ENCODE measurements at regions not wholly inside any gene's neighbourhood (a gene's known extent, or its start where the extent isn't known, plus 50 kb on each side); places are given as distances from the start of the nearest gene placed in this dataset.
"Not testable (repeated sequence)": the region's sequence is repeated elsewhere in the genome, so short reads cannot be mapped to it uniquely, and the experiment has no call there.

DNA sequence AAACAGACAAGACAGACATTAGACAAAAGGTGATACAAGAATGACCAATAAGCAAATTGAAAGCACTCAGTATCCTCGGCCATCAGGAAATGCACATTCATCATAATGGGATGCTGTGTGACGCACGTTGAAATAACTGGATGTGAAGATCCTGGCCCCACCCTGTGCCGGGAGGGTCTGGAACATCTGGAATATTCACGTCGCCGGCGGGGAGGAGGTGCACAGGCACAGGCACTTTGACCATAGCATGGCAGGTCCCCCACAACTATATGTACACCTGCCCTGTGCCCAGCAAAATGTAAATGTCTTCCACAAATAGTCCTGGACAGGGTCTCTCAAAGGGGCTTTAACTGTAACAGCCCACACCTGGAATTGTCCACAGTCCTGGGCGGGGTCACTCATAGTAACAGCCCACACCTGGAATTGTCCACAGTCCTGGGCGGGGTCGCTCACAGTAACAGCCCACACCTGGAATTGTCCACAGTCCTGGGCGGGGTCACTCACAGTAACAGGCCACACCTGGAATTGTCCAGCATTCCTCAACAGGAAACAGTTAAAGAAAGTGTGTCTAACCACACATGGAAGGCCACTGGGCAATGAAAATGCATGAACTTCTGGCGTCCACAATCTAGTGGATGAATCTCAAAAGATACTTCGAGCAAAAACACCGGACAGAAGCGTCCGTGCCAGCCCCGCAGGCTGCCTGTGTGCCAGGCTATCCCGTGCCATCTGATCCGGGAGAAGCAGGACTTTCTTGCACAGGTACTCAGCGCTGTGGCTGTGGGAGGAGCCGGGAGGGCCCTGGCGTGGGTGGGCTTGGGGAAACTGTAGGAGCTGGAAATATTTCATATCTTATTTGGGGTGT lies 113.4 kb downstream of the RTP5 start:
- no peak for DNase-seq (ENCODE audit: low read depth)

DNA sequence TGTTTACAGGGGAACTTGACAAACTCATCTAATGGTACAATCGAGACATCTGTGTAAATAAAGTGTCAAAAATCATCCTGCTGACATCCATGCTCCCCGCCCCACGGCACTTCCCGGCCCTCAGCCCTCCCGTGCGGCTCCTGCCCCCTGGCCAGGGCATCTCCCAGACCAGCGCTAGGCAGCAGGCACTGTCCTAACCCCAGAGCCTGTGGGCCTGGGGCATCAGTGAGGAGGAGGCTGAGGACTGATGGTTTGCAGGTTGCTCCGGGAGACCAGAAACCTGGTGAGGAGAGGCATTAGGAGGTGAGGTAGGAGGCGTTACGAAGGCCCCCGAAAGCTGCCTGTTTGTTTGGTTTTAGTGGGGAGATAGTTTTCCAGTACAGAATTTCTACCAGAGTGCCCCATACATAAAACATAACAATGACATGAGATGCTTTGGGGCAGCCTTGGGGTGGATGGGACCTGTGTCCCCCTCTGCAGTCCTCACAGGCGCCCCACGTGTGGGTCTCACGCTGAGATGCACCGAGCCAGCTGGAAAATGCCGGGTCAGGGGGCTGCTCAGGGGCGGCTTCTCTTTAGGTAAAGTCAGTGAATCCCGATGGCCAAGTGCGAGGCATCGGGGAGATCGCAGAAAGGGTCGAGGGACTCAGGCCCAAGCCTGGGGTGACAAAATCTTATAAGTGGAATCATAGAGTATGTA lies 114.2 kb downstream of the RTP5 start:
- no peak for DNase-seq (ENCODE audit: low read depth)

DNA sequence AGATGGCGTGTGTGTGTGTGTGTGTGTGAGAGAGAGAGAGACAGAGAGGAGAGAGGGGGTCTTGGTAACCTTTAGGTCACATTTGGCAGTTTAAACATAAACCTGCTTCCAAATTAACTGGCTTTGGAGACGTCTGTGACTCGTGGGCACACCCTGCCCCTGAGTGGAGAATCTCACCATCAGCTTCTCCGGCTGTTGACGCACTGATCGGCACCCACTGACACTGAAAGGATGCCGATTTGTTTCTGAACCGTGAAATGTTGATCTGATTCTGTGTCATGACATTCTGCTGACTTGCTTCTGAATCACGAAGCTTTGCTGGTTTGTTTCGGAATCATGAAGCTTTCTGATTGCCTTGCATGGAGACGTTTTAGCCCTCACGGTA lies 114.7 kb downstream of the RTP5 start:
- no peak for DNase-seq (ENCODE audit: low read depth)

DNA sequence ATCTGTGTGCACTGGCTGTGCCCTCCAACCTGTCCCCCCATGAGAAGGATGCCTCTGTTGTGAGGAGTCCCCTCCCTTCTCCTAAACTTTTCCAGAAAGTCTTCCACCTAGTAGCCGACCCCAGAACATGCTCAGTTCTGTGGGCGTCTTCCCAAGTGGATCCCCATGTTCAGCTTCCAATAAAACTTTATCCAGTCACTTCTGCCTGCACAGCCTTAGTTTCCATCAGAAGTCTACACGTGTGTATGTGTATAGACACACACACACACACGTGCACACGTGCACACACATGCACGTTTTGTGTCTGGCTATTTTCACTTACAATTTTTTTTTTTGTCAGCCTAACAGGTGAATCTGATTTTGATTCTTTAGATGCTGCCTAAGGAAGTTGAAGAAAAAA lies 115.1 kb downstream of the RTP5 start:
- DNase-seq (ENCODE audit: low read depth): no peak

DNA sequence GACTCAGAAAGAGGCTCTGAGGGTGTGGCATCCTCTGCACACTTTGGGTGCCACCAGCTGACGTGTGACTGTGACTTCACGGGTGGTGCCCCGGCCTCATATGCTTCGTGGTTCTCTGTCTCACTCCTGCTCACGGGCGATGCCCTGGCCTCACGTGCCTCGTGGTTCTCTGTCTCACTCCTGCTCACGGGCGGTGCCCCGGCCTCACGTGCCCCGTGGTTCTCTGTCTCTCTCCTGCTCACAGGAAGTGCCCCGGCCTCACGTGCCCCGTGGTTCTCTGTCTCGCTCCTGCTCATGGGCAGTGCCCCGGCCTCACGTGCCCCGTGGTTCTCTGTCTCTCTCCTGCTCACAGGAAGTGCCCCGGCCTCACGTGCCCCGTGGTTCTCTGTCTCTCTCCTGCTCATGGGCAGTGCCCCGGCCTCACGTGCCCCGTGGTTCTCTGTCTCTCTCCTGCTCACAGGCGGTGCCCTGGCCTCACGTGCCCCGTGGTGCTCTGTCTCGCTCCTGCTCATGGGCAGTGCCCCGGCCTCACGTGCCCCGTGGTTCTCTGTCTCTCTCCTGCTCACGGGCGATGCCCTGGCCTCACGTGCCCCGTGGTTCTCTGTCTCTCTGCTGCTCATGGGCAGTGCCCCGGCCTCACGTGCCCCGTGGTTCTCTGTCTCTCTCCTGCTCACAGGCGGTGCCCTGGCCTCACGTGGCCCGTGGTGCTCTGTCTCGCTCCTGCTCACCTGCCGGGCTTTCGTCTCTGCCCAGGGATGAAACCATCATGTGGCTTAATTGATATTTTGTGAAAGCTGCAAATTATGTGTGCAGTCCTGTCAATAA lies 115.8 kb downstream of the RTP5 start:
- DNase-seq (ENCODE audit: low read depth): not testable (repeated sequence)

DNA sequence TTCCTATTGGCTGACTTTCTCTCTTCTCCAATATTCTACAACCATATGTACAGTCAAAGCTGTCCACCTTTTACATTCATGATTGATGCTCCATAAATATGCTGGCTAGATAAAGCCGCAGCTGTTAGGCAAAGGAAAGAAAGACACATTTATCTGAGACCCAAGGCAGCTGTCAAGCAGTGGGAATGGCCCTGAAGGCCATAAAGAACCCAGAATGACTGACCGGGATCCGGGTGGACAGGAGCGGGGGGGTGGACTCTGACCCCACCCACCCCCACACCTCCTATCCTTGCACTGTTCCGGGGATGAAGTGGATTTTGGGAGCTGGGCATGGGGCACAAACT lies 116.4 kb downstream of the RTP5 start:
- DNase-seq (ENCODE audit: low read depth): no peak

DNA sequence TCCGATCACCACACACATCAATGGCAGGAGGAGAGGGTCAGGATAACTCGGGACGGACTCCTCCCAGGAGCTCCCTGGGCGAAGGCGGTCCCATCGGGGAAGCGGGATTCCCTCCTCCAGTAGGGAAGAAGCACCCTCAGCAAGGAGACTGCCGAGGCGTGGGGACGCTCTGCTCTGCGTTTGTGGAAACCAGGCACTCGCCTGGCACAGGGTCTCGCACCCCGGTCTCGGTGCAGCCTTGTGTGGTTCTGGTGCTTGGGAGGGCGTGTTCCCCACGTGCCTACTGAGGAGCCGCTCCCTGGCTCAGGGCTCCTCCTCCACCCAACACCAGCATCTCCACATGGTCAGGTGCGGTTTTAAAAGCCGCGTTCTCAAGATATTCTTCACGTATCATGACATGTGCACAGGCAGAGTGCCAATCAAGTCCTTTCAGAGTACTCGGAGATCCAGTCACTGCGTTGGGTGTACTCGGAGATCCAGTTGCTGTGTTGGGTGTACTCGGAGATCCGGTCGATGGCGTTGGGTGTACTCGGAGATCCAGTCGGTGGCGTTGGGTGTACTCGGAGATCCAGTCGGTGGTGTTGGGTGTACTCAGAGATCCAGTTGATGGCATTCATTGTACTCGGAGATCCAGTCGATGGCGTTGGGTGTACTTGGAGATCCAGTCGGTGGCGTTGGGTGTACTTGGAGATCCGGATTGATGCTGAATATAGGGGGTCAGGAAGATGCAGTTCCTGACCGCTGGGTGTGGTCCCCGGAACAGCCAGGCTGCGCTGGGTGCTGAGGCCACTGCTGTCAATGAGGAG lies 117.5 kb downstream of the RTP5 start:
- DNase-seq (ENCODE audit: low read depth): no peak

DNA sequence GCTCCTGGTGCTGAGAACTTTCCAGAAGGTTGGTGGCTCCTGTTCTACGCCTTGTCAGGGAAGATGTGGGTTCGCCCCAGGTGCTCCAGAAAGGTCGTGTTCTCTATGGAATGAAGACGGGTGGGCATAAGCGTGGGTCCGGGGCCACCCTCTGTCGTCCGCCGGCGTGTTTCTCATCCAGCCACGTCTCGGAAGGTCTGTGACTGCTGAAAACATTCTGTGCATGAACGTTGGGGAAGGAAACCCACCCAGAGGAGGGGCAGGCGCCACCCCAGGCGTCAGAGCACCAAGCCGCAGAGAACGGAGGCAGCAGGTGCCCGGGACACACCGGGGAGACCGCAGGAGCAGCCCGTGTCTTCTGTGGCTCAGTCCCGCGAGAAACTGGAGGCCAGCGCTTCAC lies 118.2 kb downstream of the RTP5 start:
- DNase-seq (ENCODE audit: low read depth): no peak

DNA sequence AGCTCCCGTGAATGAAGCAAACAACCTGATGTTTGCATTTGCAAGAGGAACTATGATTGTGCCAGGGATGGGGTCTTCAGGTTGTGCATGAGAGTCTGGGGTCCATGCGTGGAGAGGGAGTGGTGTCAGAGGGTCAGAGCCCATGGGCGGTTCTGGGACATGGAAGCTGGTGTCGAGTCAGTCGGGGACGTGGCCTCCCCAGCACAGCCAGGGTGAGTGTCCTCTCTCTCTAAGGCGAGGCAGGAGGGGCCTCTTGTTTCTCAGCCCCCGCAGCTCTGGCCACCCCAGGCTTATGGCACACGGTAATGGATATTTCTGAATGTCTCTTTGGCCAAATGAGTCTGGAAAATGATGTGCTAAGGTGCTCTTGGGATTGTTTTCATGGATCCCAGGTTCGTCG lies 118.6 kb downstream of the RTP5 start:
- no peak for DNase-seq (ENCODE audit: low read depth)

DNA sequence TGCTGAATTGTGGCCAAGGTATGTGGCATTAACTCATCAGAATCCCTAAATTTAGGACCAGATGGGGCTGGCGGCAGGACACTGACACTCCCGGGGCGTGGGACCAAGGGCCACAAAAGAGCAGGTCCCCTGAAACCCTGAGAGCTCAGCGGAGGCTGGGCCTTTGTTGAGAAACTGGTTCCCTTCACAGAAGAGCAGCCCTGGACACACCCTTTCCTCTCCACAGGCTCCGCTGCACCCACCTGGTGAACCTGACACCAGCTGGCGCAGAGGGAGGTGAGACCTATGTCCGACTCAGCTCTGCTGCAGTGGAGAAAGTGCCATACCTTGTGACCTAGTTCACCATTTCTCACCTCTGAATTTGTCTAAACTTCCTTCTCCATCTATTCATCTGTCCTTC lies 119.5 kb downstream of the RTP5 start:
- DNase-seq (ENCODE audit: low read depth): no peak

DNA sequence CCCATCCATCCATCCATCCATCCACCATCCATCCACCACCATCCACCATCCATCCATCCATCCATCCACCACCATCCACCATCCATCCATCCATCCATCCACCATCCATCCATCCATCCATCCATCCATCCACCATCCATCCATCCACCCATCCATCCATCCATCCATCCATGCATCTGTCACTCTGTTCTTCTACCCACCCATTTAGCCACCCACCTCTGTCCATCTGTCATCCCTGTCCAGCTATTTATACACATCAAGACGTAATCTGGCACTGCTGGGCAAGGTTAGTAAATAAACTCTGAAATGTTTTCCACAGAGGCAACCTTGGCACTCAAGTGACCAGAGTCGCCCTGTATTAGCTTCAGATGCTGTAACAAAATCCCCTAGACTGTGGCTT lies 120.9 kb downstream of the RTP5 start:
- DNase-seq (ENCODE audit: low read depth): no peak

DNA sequence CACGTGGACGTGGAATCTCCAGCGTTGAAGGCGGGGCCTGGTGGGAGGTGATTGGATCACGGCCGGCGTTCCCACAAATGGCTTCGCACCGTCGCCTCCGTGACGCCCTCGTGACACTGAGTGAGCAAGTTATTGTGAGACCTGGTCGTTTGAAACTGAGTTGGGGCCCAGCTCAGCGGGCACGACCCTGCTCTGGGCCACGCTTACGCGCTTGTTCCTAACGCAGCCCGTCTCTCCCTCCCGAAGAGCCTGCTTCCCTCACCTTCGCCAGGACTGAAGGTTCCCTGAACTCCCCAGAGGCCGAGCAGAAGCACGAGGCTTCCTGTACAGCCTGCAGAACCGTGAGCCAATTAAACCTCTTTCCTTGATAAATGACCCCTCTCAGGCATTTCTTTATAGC lies 121.8 kb downstream of the RTP5 start:
- DNase-seq (ENCODE audit: low read depth): no peak

DNA sequence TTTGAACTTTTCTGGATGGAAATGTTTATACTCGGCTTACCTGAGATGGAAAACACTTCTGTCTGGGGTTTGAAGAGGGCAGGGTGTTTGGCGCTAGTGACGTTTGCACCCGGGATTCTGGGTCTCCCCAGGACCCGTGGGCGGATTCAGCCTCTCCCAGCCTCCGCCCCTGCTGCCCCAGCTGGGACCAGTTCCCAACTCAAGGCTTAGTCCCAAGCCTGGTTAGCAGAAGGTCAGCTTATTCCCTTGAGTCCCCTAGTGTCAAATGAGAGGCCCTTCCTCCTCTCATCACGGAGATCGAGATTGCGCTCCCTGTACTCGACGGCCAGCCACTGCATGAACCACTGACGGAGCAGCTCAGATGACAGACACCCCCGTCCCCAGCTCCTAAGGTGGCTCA lies 123.2 kb downstream of the RTP5 start:
- DNase-seq (ENCODE audit: low read depth): no peak

DNA sequence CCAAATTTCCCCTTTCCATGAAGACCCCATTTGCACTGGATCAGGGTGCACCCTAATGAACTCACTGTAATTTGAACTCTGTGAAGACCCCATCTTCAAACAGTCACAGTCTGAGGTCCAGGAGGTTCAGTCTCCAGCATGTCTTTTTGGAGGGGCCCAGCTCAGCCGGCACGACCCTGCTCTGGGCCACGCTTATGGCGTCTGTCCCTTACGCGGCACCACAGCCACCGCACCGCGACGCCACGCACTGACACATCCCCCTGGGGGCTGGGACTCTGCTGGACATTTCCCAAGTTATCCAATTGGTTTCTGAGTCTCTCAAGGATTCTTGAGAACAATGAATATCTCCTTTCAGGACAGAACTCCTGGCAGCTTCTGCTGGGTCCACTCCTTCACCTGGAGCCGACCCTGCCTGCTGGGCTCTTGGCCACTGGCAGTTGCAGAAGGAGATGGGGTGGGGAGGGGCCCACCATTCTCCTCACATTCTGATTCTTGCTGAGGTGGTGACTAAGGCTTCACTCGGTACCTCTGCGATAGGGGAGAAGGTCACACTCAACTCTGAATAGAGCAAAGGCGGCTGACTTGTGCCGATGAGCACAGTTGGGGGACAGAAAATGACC lies 124.0 kb downstream of the RTP5 start:
- DNase-seq (ENCODE audit: low read depth): no peak

DNA sequence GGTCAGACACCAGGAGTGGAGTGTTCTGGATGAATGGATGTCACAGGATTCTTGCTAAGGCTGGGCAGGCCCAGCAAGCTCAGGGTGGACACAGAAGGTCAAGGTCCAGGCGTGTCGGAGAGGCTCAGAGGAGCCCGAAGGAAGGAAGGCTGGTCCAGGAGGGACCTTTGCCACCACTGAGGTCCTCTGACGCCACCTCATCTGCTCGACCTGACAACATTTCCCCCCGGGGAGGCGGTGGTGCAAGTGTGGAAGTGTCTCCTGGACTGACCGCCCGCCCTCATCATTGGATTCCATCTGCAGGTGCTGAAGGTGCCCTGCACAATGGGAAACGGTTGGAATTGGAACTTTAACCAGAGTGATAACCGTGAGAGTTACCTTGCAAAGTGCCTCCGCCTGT lies 124.6 kb downstream of the RTP5 start:
- DNase-seq (ENCODE audit: low read depth): no peak

DNA sequence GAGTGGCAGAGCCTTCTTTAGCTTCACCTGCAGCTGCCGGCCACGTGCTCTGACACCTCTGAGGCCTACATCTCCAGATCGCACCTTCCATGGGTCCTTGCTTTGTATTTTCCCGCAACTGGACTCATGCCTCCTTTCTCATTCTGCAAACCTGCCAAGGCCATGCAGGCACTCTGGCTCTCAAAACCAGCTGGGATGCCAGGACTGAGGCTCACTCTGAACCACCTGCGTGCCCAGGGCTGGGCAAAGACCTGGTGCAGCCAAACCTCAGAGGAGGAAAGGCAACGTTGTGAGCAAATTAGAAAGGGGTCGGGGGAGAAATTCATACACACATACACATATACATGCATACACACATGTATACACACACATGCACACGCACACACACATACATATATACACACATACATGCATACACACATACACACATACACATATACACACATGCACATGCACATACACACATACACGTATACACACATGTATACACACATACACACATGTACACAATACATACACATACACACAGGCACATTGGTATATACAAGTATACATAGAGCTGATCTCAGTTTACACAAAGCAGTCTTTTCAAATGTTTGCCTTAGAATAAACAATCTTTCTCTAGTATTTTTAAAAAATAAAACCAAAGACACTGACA lies 125.2 kb downstream of the RTP5 start:
- DNase-seq (ENCODE audit: low read depth): no peak

DNA sequence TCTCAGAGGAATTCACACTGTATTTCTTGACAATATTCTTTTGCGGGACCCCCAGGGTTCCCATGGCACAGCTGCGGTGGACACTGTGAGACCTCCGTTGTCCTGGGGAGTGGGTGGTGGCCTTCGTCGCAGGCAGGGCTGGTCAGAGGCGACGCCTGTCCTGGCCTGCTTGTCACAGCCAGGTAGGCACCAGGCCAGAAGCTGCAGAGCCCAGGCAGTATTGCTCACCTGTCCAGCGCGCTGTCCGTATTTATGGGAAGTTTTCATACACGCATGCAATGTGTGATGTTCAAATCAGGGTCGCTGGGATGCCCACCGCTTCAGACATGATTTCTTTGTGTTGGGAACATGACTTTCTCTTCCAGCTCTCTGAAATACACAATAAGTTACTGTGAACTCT lies 126.6 kb downstream of the RTP5 start:
- no peak for DNase-seq (ENCODE audit: low read depth)

DNA sequence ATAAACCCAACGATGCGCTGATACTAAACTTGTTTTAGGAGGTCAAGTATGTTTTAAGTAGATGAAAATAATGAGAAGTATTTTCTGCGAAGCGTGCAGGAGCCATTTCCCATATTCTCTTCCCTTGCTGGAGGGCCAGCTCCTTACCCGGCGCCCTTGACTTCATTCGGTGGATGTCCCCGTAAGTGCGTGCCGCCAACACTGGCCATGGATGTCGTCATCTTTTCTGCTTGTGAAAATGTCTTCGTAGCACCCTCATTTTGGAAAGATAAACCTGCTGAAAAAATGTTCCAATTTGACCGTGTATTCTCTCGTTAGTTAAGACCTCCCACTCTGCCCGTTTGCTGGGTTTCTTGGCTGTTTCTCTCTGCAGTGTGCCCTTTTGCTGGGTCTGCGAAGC lies 127.5 kb downstream of the RTP5 start:
- no peak for DNase-seq (ENCODE audit: low read depth)

DNA sequence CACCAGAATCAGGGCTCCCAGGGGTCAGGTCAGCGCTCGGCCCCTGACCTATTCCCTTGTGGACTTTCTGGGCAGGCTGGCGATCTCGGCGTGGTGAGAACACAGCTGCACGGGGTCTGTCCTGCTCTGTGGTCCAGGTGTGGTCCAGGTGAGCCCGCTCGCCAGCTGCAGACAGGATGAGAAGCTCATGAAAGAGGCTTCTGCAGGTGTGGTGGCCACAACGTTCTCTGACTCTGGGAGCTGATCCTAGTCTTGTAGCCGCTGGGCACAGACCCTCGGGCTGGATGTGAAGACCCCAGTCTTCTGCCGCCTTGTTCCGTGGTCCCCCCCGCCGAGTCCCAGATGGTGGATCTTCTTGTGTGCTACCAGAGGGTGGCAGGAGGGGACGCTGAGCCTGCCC lies 129.7 kb downstream of the RTP5 start:
- DNase-seq (ENCODE audit: low read depth): no peak

DNA sequence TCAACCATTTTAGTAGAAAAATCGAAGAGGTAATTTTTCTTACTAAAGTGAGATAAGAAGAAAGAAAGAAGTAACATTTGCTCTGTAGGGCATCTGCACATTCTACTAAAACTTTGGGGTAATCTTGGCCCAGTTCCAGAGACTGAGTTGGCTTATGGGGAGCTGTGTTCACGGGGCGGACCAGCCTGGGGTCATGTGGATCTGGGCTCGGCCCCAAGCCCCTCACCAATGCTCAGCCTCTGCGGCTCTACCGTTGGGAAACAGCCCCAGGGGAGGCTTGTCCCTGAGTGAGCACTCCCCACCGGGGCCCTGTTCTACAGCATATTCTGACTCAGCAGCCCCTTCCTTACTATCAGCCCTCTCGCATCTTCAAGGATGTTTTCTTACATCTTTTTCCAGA lies 132.3 kb downstream of the RTP5 start:
- DNase-seq (ENCODE audit: low read depth): no peak

DNA sequence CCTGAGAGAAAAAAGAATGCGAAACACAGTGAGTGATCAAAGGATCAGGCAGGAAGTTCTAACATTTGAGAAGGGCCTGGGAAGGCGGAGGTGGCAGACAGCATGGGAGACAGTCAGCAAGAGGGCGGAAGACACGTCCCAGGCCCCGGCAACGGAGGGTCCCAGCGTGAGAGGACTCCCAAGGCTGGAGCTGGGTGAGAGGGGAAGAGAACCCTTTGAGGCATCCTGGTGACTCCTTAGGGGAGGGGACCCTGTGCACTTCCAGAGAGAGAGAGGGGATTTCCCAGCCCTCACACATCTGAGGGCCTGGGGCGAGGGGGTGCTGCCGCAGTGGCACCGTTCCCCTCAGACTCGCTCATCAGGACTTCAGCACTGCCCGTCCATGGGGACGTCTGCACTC lies 133.4 kb downstream of the RTP5 start:
- DNase-seq (ENCODE audit: low read depth): no peak
